ENCODE measurements at regions not wholly inside any gene's neighbourhood (a gene's known extent, or its start where the extent isn't known, plus 50 kb on each side); places are given as distances from the start of the nearest gene placed in this dataset.
"Not testable (repeated sequence)": the region's sequence is repeated elsewhere in the genome, so short reads cannot be mapped to it uniquely, and the experiment has no call there.

DNA sequence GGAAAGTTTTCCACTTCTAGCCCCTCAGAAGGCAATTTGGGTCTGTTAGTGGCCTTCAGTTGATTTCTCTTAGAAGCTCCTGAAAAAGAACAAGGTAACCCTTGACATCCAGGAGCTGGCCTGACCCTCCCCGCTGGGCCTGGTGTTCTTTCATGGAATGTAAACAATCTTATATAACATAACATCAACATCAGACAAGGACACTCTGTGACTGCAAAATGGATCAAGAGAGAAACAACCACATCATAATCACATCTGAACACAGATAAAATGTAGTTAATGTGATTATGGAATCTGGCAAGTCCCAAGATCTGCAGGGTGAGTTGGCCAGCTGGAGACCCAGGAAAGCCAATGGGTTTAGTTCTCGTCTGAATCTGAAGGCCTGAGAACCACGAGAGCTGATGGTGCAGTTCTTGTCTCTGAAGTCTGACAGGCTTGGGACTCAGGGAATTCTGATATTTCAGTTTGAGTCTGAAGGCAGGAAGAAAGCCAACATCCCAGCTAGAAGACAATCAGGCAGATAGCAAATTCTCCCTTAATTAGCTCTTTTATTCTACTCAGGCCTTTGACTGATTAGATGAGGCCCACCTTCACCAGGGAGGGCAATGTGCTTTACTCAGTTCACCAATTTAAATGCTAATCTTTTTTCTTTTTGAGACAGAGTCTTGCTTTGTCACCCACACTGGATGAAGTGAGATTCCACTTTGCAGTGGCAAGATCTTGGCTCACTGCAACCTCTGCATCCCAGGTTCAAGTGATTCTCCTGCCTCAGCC, 91.4 kb upstream of the NAMPT start:
- no peak for DNase-seq (ENCODE audit: low read depth)

DNA sequence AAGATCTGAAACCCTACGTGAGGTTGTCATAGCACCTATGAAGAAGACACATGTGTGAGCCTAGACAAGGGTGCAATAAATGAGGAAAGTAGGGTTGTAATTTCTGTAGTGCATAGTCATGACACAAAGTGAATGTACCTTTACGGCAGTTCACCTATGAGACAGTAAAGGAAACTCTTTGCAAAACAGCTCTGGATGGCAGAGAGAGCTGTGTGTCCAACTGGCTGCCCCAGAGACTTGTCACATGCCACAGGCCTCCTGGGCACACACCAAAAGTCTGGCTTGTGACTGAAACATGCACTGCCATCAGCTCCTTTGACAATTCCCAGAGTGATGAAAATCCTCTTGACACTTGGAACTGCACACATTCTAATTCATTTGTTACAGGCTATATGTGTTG, 90.7 kb upstream of the NAMPT start:
- no peak for DNase-seq (ENCODE audit: low read depth)

DNA sequence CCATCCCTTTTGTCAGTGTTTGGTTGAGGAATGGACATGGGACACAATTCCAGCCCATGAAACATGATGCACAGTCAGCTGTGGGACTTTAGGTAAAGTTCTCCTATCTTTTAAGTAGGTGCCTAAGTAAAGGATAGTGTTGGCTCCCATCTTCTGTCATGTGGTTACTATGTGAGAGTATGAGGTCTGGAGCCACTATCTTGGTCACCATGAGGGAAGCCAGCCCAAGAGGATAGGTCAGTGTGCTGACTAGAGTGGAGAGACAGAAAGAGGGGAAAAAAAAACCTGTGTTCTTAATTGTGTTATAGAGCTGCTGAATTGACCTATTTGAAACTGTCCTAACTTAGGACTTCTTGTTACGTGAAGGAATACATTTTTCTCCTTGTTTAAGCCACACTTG, 89.7 kb upstream of the NAMPT start:
- no peak for DNase-seq (ENCODE audit: low read depth)

DNA sequence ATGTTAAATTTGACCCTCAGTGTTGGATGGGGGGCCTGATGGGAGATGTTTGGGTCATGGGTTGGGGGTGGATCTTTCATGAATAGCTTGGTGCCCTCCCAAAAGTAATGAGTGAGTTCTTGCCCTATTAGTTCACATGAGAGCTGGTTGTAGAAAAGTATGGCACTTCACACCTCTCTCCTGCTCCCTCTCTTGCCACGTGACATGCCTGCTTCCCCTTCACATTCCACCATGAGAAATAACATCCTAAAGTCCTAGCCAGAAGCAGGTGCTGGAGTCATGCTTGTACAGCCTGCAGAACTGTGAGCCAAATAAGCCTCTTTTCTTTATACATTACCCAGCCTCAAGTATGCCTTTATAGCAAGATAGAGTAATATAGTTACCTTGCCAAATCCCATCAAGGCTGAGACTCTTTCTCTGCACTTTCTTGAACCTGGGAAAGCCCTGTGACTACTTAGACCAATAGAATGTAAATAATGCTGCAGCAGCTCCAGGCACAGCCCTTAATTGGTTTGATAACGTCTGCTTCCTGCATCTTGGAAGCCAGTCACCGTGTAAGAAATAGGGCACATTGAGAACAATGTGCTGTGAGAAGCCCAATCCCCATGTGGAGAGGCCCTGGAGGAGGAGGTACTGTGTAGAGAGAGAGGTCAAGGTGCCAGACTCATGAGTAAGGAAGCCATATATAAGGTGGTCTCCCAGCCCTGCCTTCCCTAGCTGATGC, 88.0 kb upstream of the NAMPT start:
- no peak for DNase-seq (ENCODE audit: low read depth)

DNA sequence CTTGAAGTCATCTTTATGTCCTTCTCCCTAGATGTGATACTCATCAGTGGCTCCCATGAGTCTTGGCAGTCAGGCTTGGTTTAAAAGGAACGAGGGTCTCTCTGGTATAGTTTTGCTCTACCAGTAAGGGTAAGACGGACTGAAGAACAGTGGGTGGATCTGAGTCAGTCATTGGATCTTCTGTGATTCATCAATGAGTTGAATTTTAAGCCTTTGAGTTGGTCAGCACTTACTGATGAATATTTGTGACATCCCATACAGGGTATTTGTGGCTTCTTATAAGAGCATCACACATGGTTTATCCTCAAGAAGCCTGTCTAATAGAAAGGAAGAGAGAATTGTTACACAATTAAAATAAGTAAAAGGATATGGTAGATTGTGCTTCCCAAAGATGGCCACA, 87.3 kb upstream of the NAMPT start:
- DNase-seq (ENCODE audit: low read depth), result no peak

DNA sequence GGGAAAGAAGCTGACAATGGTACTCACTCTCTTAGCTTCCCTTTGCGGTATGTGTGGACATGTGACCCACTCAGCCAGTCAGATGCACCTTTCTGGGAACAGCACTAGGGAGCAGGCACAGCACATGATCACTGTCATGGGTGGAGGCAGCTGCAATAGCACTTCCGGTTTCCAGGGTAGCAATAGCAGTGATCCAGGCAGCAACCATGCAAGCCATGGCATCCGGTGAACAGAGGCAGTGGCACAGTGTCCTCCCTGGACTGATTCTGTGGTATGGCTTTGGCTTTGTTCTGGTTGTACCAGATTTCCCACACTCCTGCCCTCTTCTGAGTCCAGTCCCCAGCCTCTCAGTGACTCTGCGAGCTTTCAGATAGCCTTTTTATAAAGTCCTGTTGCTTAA, 86.8 kb upstream of the NAMPT start:
- DNase-seq (ENCODE audit: low read depth), result no peak

DNA sequence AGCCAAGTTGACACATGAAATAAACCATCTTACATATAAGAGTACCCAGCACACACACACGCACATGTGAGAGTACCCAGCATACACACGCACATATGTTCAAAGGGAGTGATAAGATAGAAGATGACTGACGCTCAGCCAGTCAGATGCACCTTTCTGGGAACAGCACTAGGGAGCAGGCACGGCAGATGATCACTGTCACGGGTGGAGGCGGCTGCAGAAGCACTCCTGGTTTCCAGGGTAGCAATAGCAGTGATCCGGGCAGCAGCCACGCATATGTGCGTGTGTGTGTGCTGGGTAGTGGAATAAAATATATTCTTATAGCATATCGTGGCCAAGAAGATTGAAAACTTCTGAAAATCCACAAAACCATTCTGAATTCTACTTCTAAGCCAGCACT, 85.8 kb upstream of the NAMPT start:
- no peak for DNase-seq (ENCODE audit: low read depth)

DNA sequence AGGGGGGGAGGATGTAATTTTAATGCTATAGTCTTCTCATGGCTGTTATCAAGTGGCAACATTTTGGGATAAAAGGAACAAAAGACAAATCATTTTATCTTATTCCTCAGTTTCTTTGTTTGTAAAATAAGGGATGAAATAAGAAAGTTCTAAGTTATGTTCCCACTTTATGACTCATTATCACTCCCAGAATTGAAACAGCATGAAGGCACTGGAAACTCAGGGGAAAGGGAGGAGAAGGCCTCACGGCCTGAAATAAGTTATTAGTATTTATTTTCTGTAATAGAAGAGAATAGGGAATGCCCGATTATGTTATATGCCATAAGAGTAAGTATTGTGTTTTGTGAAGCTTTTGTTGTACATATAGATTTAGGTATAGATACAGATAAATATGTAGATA, 85.0 kb upstream of the NAMPT start:
- DNase-seq (ENCODE audit: low read depth), result no peak

DNA sequence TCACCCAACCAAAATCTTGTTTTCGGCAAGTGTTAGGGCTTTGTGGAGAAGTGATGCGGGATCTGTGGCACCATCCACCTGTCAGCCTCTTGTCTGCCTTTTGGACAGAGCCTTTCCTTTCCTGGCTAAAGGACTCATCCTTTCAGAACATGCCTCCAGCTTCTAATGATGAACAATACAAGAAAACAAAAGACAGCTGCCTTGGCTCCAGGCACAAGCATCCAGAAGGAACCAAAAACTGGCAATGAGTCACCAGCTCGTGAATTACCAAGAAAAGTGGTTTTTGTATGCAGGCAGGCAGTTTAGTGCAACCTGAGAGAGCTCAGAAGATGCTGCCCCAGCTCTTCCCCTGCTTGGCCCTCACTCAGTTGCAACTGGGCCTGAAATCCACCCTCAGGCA, 84.6 kb upstream of the NAMPT start:
- DNase-seq (ENCODE audit: low read depth), result no peak

DNA sequence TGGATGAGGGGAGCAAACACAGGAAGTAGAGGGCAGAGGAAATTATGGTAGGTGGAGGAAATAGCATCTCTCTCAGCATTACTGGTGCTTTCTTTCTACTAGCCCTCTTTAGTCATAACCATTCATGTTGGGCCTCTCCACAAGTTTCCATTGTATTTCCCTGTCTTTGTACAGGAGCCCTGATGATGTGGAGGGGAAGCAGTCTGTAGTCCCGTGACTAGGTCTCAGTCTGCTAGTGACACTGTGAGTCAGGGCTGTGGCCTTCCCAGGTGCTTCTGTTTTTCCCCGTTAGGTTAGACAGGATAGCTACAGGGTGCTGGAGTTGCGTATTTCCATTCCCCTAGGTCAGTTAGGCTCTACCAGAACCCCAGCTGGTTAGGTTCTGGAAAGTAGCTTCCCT, 82.9 kb upstream of the NAMPT start:
- no peak for DNase-seq (ENCODE audit: low read depth)

DNA sequence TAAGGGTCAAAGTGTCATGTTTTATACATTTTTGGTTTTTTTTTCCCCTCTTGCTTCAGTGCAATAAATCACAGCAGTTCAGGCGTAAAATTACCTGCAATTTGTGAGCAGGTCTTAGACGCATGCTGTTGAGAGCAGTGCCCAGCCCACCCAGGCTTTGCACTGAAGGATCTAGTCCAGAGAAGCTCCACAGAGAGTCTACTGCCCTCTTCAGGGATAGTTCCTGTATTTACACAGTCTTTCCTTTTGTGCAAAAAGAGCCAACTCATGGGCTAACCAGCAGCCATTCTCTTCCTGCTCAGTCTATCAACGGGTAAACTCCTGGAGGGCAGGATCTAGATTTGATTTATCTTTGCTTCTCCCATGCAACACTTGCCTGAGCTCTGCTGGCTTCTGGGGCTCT, 82.2 kb upstream of the NAMPT start:
- no peak for DNase-seq (ENCODE audit: low read depth)

DNA sequence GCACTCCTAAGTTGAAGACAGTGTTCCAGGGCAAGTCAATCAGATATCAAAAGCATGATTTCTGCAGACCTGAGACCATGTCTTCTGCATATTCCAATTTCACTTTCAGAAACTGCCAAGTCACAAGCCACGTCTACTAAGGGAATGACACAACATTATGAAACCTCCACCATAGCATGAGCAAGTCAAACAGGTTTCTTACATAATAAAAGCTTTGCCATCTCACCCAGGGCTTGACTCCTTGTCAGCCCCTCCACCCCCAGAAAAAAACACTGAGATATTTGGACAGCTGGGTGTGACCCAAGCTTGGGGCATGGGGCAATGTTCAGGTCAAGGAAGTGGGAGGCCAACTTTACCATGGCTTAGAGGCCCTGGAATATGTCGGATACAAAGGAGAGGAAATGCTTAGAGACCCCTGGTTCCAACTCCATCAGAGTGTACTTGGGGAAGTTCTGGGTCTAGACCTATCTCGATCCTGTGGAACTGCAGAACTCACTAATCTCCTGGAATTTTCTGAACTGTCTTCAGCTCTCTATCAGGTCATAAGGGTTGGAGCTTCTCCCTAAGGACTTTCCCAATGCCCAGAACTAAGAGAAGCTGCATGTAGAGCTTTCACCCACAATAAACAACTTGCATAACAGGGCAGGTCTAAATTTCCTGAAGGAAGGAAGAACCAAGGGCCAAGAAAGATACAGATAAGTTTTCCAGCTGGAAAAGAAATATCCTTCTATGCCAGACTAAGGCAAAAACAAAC, 80.6 kb upstream of the NAMPT start:
- DNase-seq (ENCODE audit: low read depth), result no peak

DNA sequence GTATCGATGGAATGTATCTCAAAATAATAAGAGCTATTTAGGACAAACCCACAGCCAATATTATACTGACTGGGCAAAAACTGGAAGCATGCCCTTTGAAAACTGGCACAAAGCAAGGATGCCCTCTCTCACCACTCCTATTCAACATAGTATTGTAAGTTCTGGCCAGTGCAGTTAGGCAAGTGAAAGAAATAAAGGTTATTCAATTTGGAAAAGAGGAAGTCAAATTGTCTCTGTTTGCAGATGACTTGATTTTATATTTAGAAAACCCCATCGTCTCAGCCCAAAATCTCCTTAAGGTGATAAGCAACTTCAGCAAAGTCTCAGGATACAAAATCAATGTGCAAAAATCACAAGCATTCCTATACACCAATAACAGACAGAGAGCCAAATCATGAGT, 77.7 kb upstream of the NAMPT start:
- DNase-seq (ENCODE audit: low read depth), result not testable (repeated sequence)

DNA sequence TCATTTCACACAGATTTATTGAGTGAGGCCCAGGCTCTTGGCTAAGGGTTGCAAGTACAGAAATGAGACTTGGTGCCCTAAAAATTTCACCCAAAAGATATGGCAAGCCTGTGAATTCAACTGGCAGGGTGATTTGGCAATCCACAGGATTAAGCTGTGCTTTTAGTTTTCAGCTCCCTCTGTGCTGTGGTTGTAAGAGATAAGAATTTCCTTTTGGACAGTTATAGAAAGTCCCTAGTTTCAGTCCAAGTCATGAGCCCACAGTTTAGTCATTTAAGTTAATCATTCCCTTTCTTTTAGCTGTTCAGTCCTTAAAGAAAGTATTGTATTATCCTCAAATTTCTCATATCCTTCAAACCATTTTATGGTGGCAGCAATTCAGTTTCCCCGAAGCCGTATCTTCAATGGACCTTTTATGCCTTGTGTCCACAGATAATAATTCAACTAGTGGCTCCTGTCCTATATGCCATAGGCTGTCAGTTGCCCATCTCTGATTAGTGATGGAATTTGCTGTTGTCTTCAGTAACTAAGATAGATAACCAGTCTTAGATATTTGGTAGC, 73.4 kb upstream of the NAMPT start:
- DNase-seq (ENCODE audit: low read depth), result no peak

DNA sequence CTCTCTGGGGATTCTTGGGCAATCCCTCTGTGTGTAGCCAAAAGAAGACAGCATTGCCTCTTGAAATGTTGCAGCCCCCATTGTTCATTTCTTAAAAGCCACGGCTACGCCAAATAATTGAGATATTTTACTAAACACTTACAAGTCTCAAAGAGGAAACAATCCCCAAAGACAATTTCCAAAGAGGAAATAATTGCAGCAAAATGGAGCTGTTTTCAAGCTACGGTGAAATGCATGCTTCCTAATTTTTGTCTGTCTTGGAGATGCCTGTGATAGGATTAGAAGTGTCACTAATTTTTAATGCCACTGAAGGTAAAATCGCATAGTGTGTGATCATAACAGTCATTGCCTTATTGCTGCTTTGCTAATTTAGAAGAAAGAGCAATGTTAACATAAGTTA, 72.9 kb upstream of the NAMPT start:
- DNase-seq (ENCODE audit: low read depth), result no peak

DNA sequence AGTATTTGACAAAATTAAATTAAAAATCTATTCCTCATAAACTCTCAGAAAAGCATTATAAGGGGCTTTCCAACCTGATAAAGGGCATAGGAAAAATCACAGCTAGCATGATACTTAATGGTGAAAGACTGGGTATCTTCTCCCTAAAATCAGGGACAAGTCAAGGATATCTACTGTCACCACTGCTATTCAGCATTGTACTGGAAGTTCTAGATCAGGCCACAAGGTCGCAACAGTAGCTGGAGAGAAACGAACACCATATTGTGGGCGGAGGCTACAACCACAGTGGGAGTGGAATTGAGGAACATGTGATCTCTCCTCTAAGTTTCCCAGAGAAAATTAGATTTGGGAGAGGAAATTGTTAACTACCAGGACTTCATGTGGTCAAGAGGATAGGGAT, 70.0 kb upstream of the NAMPT start:
- no peak for DNase-seq (ENCODE audit: low read depth)

DNA sequence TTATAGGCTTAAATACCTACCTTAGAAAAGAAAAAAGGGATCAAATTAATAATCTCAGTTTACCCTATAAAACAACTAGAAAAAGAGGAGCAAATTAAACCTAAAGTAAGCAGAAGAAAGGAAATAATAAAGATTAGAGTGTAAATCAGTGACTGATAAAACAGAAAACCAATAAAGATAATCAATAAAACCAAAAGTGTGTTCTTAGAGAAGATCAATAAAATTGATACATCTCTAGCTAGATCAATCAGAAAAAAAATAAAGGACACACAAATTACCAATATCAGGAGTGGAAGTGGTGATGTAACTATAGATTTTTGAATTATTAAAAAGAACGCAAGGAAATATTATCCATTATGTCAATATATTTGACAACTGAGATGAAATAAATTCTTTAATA, 69.2 kb upstream of the NAMPT start:
- DNase-seq (ENCODE audit: low read depth), result no peak

DNA sequence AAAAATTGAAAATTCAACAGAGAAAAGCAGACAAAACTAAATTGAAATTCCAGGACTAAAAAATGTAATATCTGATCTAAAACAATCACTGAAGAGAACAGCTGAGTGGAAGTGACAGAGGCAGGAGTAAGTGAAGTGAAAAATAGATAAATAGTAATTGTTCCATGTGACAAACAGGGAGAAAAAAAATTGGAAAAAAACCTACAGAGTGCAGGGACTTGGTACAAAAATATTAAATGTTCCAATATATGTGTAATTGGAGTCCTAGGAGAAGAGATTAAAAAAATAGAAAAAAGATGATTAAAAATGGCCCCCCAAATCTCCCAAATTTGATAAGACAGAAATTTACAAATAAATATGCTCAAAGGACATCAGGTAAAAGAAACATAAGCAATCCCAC, 63.4 kb upstream of the NAMPT start:
- no peak for DNase-seq (ENCODE audit: low read depth)

DNA sequence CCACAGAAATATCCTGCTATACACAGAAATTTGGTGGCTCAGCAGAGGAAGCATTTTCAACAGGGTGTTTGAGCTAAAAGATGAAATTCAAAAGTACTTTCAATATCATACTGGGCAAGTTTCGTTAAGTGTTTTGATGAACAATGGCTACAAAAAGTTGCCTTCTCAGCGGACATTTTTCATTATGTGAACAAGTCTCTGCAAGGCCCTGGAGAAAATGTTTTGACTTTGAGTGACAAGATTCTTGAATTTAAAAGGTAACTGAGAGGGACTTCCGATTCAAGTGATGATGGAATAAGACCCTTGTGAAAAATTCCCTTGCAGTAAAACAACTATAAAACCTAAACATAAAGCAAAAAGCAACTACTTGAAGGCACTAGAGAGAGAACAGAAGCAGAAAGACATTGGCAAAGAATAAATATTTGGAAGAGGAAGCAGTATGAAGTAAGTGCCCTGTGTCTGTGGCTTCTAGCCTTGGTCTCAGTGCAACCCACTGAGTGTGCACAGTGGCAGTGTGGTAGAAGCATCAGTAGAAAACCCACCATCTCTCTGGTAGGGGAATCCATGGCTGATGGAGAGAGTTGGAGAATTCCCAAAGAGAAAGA, 62.5 kb upstream of the NAMPT start:
- DNase-seq (ENCODE audit: low read depth), result no peak

DNA sequence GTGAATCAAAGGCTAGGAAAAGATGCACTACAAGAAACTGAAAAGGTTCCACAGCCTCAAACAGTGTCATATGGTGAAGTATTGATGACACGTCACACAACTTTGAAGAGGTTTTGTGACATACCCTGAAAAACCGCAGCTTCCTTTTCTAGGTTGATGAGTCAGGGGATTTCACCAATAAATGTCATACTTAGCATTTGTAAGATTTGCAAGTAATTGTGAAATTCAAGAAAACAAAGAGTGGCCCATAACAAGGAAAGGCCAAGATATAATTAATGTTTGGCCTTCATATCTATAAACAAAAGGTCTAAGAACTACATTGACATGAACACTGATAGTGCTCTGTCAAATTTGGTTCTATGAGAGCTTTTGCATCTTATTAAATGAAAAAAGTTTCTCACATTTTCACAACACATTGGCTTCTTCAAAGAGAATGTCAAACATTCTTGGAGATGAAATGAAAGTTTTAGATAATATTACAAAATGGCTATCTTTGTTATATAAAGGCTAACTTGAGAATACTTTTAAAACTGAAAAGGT, 62.0 kb upstream of the NAMPT start:
- no peak for DNase-seq (ENCODE audit: low read depth)

DNA sequence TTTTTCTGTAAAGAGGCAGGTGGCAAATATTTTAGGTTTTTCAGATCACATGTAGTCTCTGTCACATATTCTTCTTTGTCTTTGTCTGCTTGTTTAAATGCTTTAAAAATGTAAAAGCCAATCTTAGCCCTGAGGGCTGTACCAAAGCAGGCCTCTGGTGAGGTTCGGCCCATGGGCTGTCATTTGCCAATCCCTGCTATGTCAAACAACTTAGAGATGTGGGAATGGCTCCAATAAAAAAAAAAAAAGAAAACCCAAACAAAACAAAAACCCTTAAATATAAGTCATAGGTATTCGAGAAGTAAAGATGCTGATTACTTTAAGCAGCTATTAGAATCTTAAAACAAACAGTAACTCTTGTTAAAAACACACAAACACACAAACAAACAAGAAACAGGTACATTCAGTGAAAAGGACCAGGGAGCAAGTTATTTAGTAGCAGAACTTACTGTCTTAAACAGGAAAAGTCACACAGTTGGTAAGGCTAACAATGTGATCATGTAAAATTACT, 61.4 kb upstream of the NAMPT start:
- no peak for DNase-seq (ENCODE audit: low read depth)
